BLaER1 (cell line): ENCODE measurements at regions not wholly inside any gene's neighbourhood (a gene's known extent, or its start where the extent isn't known, plus 50 kb on each side); places are given as distances from the start of the nearest gene placed in this dataset.
"Not testable (repeated sequence)": the region's sequence is repeated elsewhere in the genome, so short reads cannot be mapped to it uniquely, and the experiment has no call there.

Source experiments
- H3K27ac ChIP-seq: shearing (Covaris generic); formaldehyde crosslinking; 2 replicates; pipeline ENCODE4 v1.8.1; 2022
- H3K27me3 ChIP-seq: shearing (Covaris generic); formaldehyde crosslinking; 2 replicates; pipeline ENCODE4 v1.8.1; 2022
- H3K36me3 ChIP-seq: shearing (Covaris generic); formaldehyde crosslinking; 2 replicates; pipeline ENCODE4 v1.8.1; 2022
- H3K4me1 ChIP-seq: shearing (Covaris generic); formaldehyde crosslinking; 2 replicates; pipeline ENCODE4 v1.8.1; 2022
- H3K4me2 ChIP-seq: shearing (Covaris generic); formaldehyde crosslinking; 2 replicates; pipeline ENCODE4 v1.8.1; 2022
- H3K4me3 ChIP-seq: shearing (Covaris generic); formaldehyde crosslinking; 2 replicates; pipeline ENCODE4 v1.8.1; 2022
- H3K9ac ChIP-seq: shearing (Covaris generic); formaldehyde crosslinking; 2 replicates; pipeline ENCODE4 v1.8.1; 2022
- H3K9me3 ChIP-seq: shearing (Covaris generic); formaldehyde crosslinking; 2 replicates; pipeline ENCODE4 v1.8.1; 2022
- H4K20me1 ChIP-seq: shearing (Covaris generic); formaldehyde crosslinking; 2 replicates; pipeline ENCODE4 v1.8.1; 2022
- Cebpa-rat ChIP-seq: shearing (Covaris generic); IDR thresholded peaks from 2 replicates; pipeline ENCODE4 v1.8.1; 2022

DNA sequence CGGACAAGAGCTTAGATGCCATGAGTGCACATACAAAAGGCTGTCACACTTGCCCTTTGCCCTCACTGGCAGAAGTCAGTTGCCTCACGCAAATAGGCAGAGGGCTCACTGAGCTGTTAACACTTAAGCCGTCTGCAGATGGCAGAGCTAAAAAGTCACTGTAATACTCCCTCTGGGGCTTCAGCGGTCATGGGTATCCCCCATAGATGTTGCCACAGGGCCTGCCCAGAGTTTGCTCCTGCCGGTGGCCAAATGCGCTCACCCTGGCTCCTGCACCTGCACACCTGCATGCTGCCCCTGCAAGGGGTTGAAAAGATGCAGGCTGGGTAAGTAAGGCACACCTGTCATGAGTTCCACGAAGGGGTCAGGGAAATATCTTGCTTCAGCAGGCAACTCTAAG lies 741.5 kb downstream of the EDEM1 start:
- TF ChIP-seq Cebpa-rat = no peak
- Histone ChIP-seq H3K4me3 (no peak overlapping the region), H3K9me3 (no peaks in the 10 kb centered on the region), H3K4me2 (no peak overlapping the region), H3K9ac (no peak overlapping the region), H3K4me1 (no peaks in the 10 kb centered on the region), H3K36me3 (no peaks in the 10 kb centered on the region), H3K27ac (no peak overlapping the region), H4K20me1 (no peaks in the 10 kb centered on the region), H3K27me3 (no peaks in the 10 kb centered on the region)

DNA sequence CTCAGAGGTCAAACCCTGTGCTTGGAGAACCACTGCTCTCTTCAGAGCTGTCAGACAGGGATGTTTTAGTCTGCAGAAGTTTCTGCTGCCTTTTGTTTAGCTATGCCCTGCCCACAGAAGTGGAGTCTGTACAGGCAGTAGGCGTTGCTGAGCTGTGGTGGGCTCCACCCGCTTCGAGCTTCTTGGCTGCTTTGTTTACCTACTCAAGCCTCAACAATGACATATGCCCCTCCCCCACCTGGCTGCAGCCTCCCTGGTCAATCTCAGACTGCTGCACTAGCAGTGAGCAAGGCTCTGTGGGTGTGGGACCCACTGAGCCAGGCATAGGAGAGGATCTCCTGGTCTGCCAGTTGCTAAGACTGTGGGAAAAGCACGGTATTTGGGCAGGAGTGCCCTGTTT lies 756.6 kb downstream of the EDEM1 start:
- H3K4me2 ChIP-seq, H3K27me3 ChIP-seq, H3K27ac ChIP-seq, H3K9ac ChIP-seq, H3K36me3 ChIP-seq, H3K4me1 ChIP-seq, H4K20me1 ChIP-seq, H3K9me3 ChIP-seq, H3K4me3 ChIP-seq: not testable (repeated sequence)

GRCh38 chr3:5948084-5948483 lies 760.6 kb downstream of the EDEM1 start:
- Histone ChIP-seq H3K4me1 (no peaks in the 10 kb centered on the region), H3K9me3 (no peaks in the 10 kb centered on the region), H4K20me1 (no peaks in the 10 kb centered on the region), H3K9ac (no peak overlapping the region), H3K4me3 (no peak overlapping the region), H3K4me2 (no peak overlapping the region), H3K36me3 (no peaks in the 10 kb centered on the region), H3K27ac (no peak overlapping the region), H3K27me3 (no peaks in the 10 kb centered on the region)
- TF ChIP-seq Cebpa-rat = no peak

- no peaks in the 10 kb centered on the region for H3K4me1 ChIP-seq
- TF ChIP-seq Cebpa-rat = no peak
- no peak overlapping the region for H3K9ac ChIP-seq
- no peak overlapping the region for H3K4me3 ChIP-seq
- no peak overlapping the region for H3K27ac ChIP-seq
- no peaks in the 10 kb centered on the region for H4K20me1 ChIP-seq
- no peaks in the 10 kb centered on the region for H3K36me3 ChIP-seq
- no peaks in the 10 kb centered on the region for H3K9me3 ChIP-seq
- H3K27me3 ChIP-seq = no peaks in the 10 kb centered on the region
- no peak overlapping the region for H3K4me2 ChIP-seq
Observed at GRCh38 chr3:5951026-5951425, 763.5 kb downstream of the EDEM1 start.

- Histone ChIP-seq H4K20me1 (no peaks in the 10 kb centered on the region), H3K4me1 (peaks cover 12% of the 10 kb centered on the region), H3K4me2 (no peak overlapping the region), H3K27ac (no peak overlapping the region), H3K4me3 (no peak overlapping the region), H3K27me3 (no peaks in the 10 kb centered on the region), H3K36me3 (no peaks in the 10 kb centered on the region), H3K9me3 (no peaks in the 10 kb centered on the region), H3K9ac (no peak overlapping the region)
- no peak for TF ChIP-seq Cebpa-rat
Observed at GRCh38 chr3:5972586-5972985, 785.1 kb downstream of the EDEM1 start.

DNA sequence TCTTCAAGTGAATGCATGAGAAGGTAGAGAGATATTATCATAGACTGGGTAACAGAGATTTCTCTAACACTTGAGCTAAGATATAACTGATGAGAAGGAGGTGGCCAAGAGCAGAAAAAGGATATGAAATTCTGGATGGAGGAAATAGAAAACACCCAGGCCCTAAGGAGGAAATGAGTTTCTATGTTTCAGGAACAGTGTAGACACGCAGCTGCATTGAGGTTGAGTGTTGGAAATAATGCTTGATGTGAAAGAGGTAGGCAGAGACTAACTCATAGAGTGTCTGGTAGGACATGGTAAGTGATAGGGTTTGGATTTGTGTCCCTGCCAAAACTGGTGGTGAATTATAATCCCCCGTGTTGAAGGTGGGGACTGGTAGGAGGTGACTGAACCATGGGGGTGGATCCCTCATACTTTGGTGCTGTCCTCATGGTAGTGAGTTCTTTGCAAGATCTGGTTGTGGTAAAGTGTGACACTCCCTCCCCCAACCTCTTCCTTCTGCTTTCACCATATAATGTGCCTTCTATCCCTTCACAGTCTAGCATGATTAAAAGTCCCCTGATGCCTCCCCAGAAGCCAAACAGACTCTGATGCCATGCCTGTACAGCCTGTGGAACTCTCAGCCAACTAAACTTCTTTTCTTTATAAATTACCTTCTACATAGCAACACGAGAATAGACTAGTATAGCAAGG lies 787.3 kb downstream of the EDEM1 start:
- Histone ChIP-seq H3K4me2 (peak overlapping the region; percentile 27; the same call in 1 of the 2 replicates), H3K27me3 (no peaks in the 10 kb centered on the region), H3K9me3 (no peaks in the 10 kb centered on the region), H3K36me3 (no peaks in the 10 kb centered on the region), H3K27ac (no peak overlapping the region), H3K4me3 (no peak overlapping the region), H3K4me1 (peaks cover 12% of the 10 kb centered on the region), H4K20me1 (no peaks in the 10 kb centered on the region), H3K9ac (no peak overlapping the region)
- no peak for TF ChIP-seq Cebpa-rat

DNA sequence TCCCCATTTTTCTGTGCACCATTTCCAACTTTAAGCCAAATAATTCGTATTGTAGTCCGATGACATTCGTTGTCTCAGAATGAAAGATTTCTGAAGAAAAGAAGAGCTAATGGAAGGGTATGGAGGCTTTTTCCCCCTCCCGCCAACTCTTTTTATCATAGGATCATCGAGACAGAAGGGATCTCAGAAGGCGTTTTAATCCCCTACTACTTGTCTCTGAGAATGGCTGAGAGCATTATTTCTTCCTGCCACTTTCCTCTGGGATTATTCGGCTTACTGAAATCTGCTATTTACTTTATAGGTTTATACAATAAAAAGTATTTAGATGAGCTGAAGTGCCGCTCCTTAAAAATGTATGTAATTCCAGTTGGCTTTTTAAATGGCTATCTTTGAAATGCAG lies 789.8 kb downstream of the EDEM1 start:
- H3K27ac ChIP-seq = no peak overlapping the region
- H4K20me1 ChIP-seq = no peaks in the 10 kb centered on the region
- no peak overlapping the region for H3K4me2 ChIP-seq
- H3K27me3 ChIP-seq = no peaks in the 10 kb centered on the region
- H3K9me3 ChIP-seq = no peaks in the 10 kb centered on the region
- H3K9ac ChIP-seq = no peak overlapping the region
- no peak overlapping the region for H3K4me3 ChIP-seq
- no peaks in the 10 kb centered on the region for H3K36me3 ChIP-seq
- peaks cover 12% of the 10 kb centered on the region for H3K4me1 ChIP-seq
- TF ChIP-seq Cebpa-rat = no peak

- Histone ChIP-seq H3K4me2 (no peak overlapping the region), H4K20me1 (no peaks in the 10 kb centered on the region), H3K9me3 (no peaks in the 10 kb centered on the region), H3K9ac (no peak overlapping the region), H3K4me1 (no peaks in the 10 kb centered on the region), H3K4me3 (no peak overlapping the region), H3K27ac (no peak overlapping the region), H3K36me3 (no peaks in the 10 kb centered on the region), H3K27me3 (no peaks in the 10 kb centered on the region)
- TF ChIP-seq Cebpa-rat = no peak
Observed at GRCh38 chr3:5980475-5980874, 793.0 kb downstream of the EDEM1 start.

DNA sequence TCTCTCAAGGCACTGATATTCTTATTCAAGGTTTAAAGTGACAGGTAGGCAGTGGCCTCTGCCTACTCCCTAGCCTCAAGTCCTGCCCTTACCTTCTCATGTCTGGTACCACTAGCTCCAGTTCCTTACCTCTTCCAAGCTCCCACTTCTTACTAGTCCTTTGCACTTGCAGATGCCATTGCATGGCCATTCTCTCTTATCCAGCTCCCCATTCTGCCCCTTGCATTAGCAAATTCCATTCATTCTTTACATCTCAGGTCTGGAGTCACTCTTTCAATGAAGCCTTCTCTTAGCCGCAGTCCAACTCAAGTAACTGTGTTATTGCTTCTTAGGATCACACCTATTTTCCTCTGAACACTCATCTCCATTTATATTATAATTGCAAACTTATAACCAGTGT lies 807.1 kb downstream of the EDEM1 start:
- no peaks in the 10 kb centered on the region for H3K36me3 ChIP-seq
- H3K4me3 ChIP-seq = no peak overlapping the region
- H3K27me3 ChIP-seq = no peaks in the 10 kb centered on the region
- H3K9me3 ChIP-seq = no peaks in the 10 kb centered on the region
- no peak overlapping the region for H3K9ac ChIP-seq
- H3K27ac ChIP-seq = no peak overlapping the region
- H3K4me2 ChIP-seq = no peak overlapping the region
- H3K4me1 ChIP-seq = no peaks in the 10 kb centered on the region
- TF ChIP-seq Cebpa-rat = no peak
- H4K20me1 ChIP-seq = no peaks in the 10 kb centered on the region

GRCh38 chr3:6018456-6018855 lies 830.9 kb downstream of the EDEM1 start:
- H3K4me1 ChIP-seq = no peaks in the 10 kb centered on the region
- H3K27me3 ChIP-seq = no peaks in the 10 kb centered on the region
- H4K20me1 ChIP-seq = no peaks in the 10 kb centered on the region
- no peak overlapping the region for H3K4me3 ChIP-seq
- H3K9ac ChIP-seq = no peak overlapping the region
- H3K9me3 ChIP-seq = peaks cover 13% of the 10 kb centered on the region
- no peaks in the 10 kb centered on the region for H3K36me3 ChIP-seq
- no peak overlapping the region for H3K4me2 ChIP-seq
- TF ChIP-seq Cebpa-rat = no peak
- no peak overlapping the region for H3K27ac ChIP-seq

DNA sequence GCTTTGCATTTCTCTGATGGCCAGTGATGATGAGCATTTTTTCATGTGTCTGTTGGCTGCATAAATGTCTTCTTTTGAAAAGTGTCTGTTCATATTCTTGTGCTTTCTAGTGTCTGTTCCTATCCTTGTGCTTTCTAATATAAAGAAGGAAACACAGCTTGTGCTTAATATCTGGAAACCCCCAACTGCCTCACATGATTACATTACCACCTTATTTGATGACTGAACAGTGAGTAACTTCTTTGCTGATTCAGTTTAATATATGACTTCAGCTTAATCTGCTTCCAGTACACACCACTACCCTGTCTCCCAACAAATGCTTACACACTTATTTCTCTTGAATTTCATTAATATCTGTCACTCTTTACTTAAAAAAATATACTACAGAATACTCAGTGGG lies 835.1 kb downstream of the EDEM1 start:
- Histone ChIP-seq H3K4me2 (no peak overlapping the region), H3K27ac (no peak overlapping the region), H3K4me3 (no peak overlapping the region), H4K20me1 (no peaks in the 10 kb centered on the region), H3K4me1 (no peaks in the 10 kb centered on the region), H3K9me3 (peaks cover 5% of the 10 kb centered on the region; the same call in 1 of the 2 replicates), H3K9ac (no peak overlapping the region), H3K27me3 (no peaks in the 10 kb centered on the region), H3K36me3 (no peaks in the 10 kb centered on the region)
- no peak for TF ChIP-seq Cebpa-rat
